OCI-LY3 (cell line): ENCODE measurements at regions not wholly inside any gene's neighbourhood (a gene's known extent, or its start where the extent isn't known, plus 50 kb on each side); places are given as distances from the start of the nearest gene placed in this dataset.

Experiments
- CTCF ChIP-seq: fragments of 200-600, 300-600 bp; sonication (generic); IDR thresholded peaks from 2 replicates; pipeline ENCODE4 v1.5.1; 2014; ENCODE audit warnings: antibody characterized with exemption, low read length, low read depth
- EZH2phosphoT487 ChIP-seq: fragments of 200-600 bp; shearing (Covaris generic); IDR thresholded peaks from 2 replicates; pipeline ENCODE4 v1.6.1; 2018; ENCODE audit warnings: antibody characterized with exemption, mixed run types, low read depth

GRCh38 chr4:85370400-85371032 lies 104.4 kb upstream of the ARHGAP24 start:
- TF ChIP-seq CTCF: peak; percentile 87
- no peak for TF ChIP-seq EZH2phosphoT487
